ENCODE measurements at regions not wholly inside any gene's neighbourhood (a gene's known extent, or its start where the extent isn't known, plus 50 kb on each side); places are given as distances from the start of the nearest gene placed in this dataset.

GRCh38 chr6:145135702-145136101, 599.6 kb downstream of the EPM2A start:
- H4K91ac ChIP-seq (ENCODE audit: insufficient read length, low read depth, low read length), result no peak overlapping the region
- H2BK5ac ChIP-seq (ENCODE audit: insufficient read length, low read length), result no peak overlapping the region
- H2AK5ac ChIP-seq (ENCODE audit: insufficient read length, low read length), result no peak overlapping the region
- no peak overlapping the region for H3K23ac ChIP-seq (ENCODE audit: insufficient read length, low read depth, low read length)
- no peak overlapping the region for H3K4me2 ChIP-seq (ENCODE audit: insufficient read depth, insufficient read length, low read length)
- no peak overlapping the region for H3T11ph ChIP-seq (ENCODE audit: low read length)
- no CpG with 5 or more reads among the region's 6 CpGs for WGBS (ENCODE audit: extremely low coverage, insufficient read length, low lambda C conversion rate)
- Mint-ChIP-seq H3K36me3 (ENCODE audit: insufficient read depth in 1 of 3, low read depth in 3 of 3) (no peaks in the 10 kb centered on the region), H3K4me1 (peaks cover 11 to 19% of the 10 kb centered on the region in 2 experiments), H3K27ac (no peak overlapping the region; a peak in 1 of 7 replicates), H3K9me3 (peaks cover 0 to 3% of the 10 kb centered on the region in 2 experiments; a peak in 2 of 5 replicates), H3K4me3 (no peak overlapping the region), H3K27me3 (ENCODE audit: low read depth) (no peaks in the 10 kb centered on the region)
- H3K14ac ChIP-seq (ENCODE audit: insufficient read depth, low read length), result no peak overlapping the region
- H2BK120ac ChIP-seq (ENCODE audit: low read depth, low read length, poor library complexity, severe bottlenecking), result no peak overlapping the region
- H3K18ac ChIP-seq (ENCODE audit: insufficient read length, low read depth, low read length), result no peak overlapping the region
- no peak overlapping the region for H4K5ac ChIP-seq (ENCODE audit: insufficient read length, low read depth, low read length)
- H2BK12ac ChIP-seq (ENCODE audit: insufficient read length, low read depth, low read length), result no peak overlapping the region
- H3K27me3 ChIP-seq (ENCODE audit: insufficient read depth, low read length), result no peaks in the 10 kb centered on the region
- peak overlapping the region; percentile 22 for H2AFZ ChIP-seq (ENCODE audit: low read length)
- H3K9ac ChIP-seq (ENCODE audit: extremely low read depth, insufficient read length, low read length), result no peak overlapping the region
- no peak overlapping the region for H2BK15ac ChIP-seq (ENCODE audit: low read depth, low read length)
- no peaks in the 10 kb centered on the region for H3K9me3 ChIP-seq (ENCODE audit: control insufficient read depth, low read depth, low read length)
- H3K56ac ChIP-seq (ENCODE audit: insufficient read length, low read depth, low read length), result no peak overlapping the region
- no peak overlapping the region for H3K27ac ChIP-seq (ENCODE audit: insufficient read length, low read depth, low read length)
- no peaks in the 10 kb centered on the region for H3K4me1 ChIP-seq (ENCODE audit: insufficient read depth, low read length)
- H3K23me2 ChIP-seq (ENCODE audit: insufficient read length, low read depth, low read length, poor library complexity, severe bottlenecking), result no peaks in the 10 kb centered on the region
- no peak overlapping the region for H4K8ac ChIP-seq (replicated peaks; ENCODE audit: insufficient read length, low read depth, low read length)
- TF ChIP-seq CTCF (conservative IDR thresholded peaks at IDR 0.05), result no peak
- no peak for DNase-seq
- no peaks in the 10 kb centered on the region for H3K79me2 ChIP-seq (ENCODE audit: insufficient read depth, low read length)
- no peaks in the 10 kb centered on the region for H3K79me1 ChIP-seq (ENCODE audit: insufficient read depth, low read depth, low read length, poor library complexity, severe bottlenecking)
- H4K20me1 ChIP-seq (ENCODE audit: control insufficient read depth, insufficient read depth, insufficient read length), result no peaks in the 10 kb centered on the region
- no peak overlapping the region for H2BK20ac ChIP-seq (ENCODE audit: low read depth, low read length, poor library complexity, severe bottlenecking)
- no peak overlapping the region for H3K4ac ChIP-seq (ENCODE audit: low read depth, low read length)

Measured in H9 (cell line).